ENCODE measurements at regions not wholly inside any gene's neighbourhood (a gene's known extent, or its start where the extent isn't known, plus 50 kb on each side); places are given as distances from the start of the nearest gene placed in this dataset.

GRCh38 chr10:6327961-6328698, 125.4 kb downstream of the PFKFB3 start (continued):
- TF ChIP-seq ZBTB39 (CRISPR knock-in tag; IDR thresholded peaks at IDR 0.05) (no peak), RFXAP (CRISPR knock-in tag; IDR thresholded peaks at IDR 0.05; ENCODE audit: borderline replicate concordance) (no peak), ZNF24 (IDR thresholded peaks at IDR 0.05) (no peak)

GRCh38 chr10:6328699-6329423, 126.1 kb downstream of the PFKFB3 start:
- H3K9me3 ChIP-seq (ENCODE audit: low read length), result no peaks in the 10 kb centered on the region
- no peaks in the 10 kb centered on the region for H4K20me1 ChIP-seq (ENCODE audit: insufficient read depth, low read length)
- FAIRE-seq, result no peak
- no peaks in the 10 kb centered on the region for H3K79me2 ChIP-seq (ENCODE audit: insufficient read depth, low read length)
- DNase-seq (ENCODE audit: low spot score), result no peak
- ATAC-seq, result no peak
- ChIA-PET CTCF (ENCODE audit: low intra/inter-chr PET ratio, low total read pairs) (no interaction called here), POLR2A (no interaction called here)
- no peaks in the 10 kb centered on the region for H3K4me1 ChIP-seq (ENCODE audit: insufficient read depth, low read length)
- 8% methylated on average over 6 of the region's 11 CpGs for WGBS (ENCODE audit: low lambda C conversion rate)
- no peak overlapping the region for H3K4me3 ChIP-seq (replicated peaks in 1 of 3; ENCODE audit: insufficient read depth in 1 of 3, low read depth in 2 of 3, low read length in 3 of 3)
- H3K9ac ChIP-seq (ENCODE audit: insufficient read depth, low read depth, low read length), result no peak overlapping the region
- BruUV-seq (replicated peaks), result no TSS peak
- in situ Hi-C loops (cut with HindIII; ENCODE audit: extremely low pct_ligation_motif_present, low pct_unique_long_range_greater_than_20kb) (no loop called here), intact Hi-C loops (cut with micrococcal nuclease; ENCODE audit: unreplicated experiment) (no loop called here)
- H3K36me3 ChIP-seq (replicated peaks in 1 of 2; ENCODE audit: control insufficient read depth in 1 of 2, insufficient read depth in 2 of 2, low read length in 2 of 2), result no peaks in the 10 kb centered on the region
- no peak overlapping the region for H3K27ac ChIP-seq (ENCODE audit: extremely low read length, insufficient read depth, low read length)
- peaks cover 3 to 20% of the 10 kb centered on the region in 2 experiments; a peak in 4 of 5 replicates for H3K27me3 ChIP-seq (ENCODE audit: control insufficient read depth in 1 of 2, insufficient read depth in 2 of 2, low read length in 2 of 2)
- no peak overlapping the region for H3K4me2 ChIP-seq (ENCODE audit: low read depth, low read length)
- no peak overlapping the region for H2AFZ ChIP-seq (ENCODE audit: low read length)
- TF ChIP-seq PHF21A (CRISPR knock-in tag; IDR thresholded peaks at IDR 0.05) (no peak), ZSCAN21 (CRISPR knock-in tag; IDR thresholded peaks at IDR 0.05; ENCODE audit: borderline replicate concordance) (no peak)
- TF ChIP-seq, protein P1, sequence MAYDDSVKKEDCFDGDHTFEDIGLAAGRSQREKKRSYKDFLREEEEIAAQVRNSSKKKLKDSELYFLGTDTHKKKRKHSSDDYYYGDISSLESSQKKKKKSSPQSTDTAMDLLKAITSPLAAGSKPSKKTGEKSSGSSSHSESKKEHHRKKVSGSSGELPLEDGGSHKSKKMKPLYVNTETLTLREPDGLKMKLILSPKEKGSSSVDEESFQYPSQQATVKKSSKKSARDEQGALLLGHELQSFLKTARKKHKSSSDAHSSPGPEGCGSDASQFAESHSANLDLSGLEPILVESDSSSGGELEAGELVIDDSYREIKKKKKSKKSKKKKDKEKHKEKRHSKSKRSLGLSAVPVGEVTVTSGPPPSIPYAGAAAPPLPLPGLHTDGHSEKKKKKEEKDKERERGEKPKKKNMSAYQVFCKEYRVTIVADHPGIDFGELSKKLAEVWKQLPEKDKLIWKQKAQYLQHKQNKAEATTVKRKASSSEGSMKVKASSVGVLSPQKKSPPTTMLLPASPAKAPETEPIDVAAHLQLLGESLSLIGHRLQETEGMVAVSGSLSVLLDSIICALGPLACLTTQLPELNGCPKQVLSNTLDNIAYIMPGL (CRISPR knock-in tag; IDR thresholded peaks at IDR 0.05; ENCODE audit: borderline replicate concordance in 1 of 2, low read depth in 1 of 2), result no peak
